Thyroid gland (tissue), 4 donors: ENCODE measurements at regions not wholly inside any gene's neighbourhood (a gene's known extent, or its start where the extent isn't known, plus 50 kb on each side); places are given as distances from the start of the nearest gene placed in this dataset.

Experiments used
- DNase-seq, 2 donors: peaks; one replicate each; pipeline ENCODE4 v3.0.0-alpha.2; 2019
- H3K27ac ChIP-seq, 3 donors: fragments of 200-600 bp; sonication (generic); 1 replicate in 2 of 3; 2 replicates in 1 of 3; pipeline ENCODE4 v1.5.1; 2016 to 2019; ENCODE audit warnings: mild to moderate bottlenecking in 1 of 3, moderate library complexity in 1 of 3
- H3K27me3 ChIP-seq: fragments of 200-600 bp; sonication (generic); one replicate; pipeline ENCODE4 v1.5.1; 2019
- H3K36me3 ChIP-seq, 2 donors: fragments of 200-600 bp; sonication (generic); one replicate each; pipeline ENCODE4 v1.5.1; 2016 to 2019
- H3K4me1 ChIP-seq, 2 donors: fragments of 200-600 bp; sonication (generic); one replicate each; pipeline ENCODE4 v1.5.1; 2017 to 2019
- H3K4me3 ChIP-seq, 3 donors: fragments of 200-600 bp; sonication (generic); replicated peaks in 1 of 3; 1 replicate in 2 of 3; 2 replicates in 1 of 3; pipeline ENCODE4 v1.5.1; 2016; ENCODE audit warnings: mild to moderate bottlenecking in 1 of 3
- H3K9me3 ChIP-seq: fragments of 200-600 bp; sonication (generic); one replicate; pipeline ENCODE4 v1.5.1; 2017
- POLR2A ChIP-seq, 2 donors: fragments of 450-650 bp; IDR thresholded peaks; one replicate each; pipeline ENCODE4 v1.6.1; 2017; ENCODE audit warnings: antibody characterized with exemption in 2 of 2, mild to moderate bottlenecking in 2 of 2, moderate library complexity in 1 of 2
- WGBS, 2 donors: methylation state at CpG; one replicate each; pipeline ENCODE4 v1.1.5; 2017; 5-methylcytosine and 5-hydroxymethylcytosine counted together
- intact Hi-C: fragments of 100-400 bp; cut with DNase I; formaldehyde crosslinking; loops from one replicate; pipeline ENCODE4 v1.15.1; 2023
- TF ChIP-seq, protein P1 (sequence below), 6 experiments: fragments of 200-600 bp in 3 of 6; fragments of 450-650 bp in 3 of 6; sonication (generic) in 3 of 6; IDR thresholded peaks; one replicate each; pipeline ENCODE4 v1.5.1; 2016 to 2019; ENCODE audit warnings: antibody characterized with exemption in 6 of 6, mild to moderate bottlenecking in 2 of 6, inconsistent platforms in 1 of 6, moderate library complexity in 1 of 6

DNA sequence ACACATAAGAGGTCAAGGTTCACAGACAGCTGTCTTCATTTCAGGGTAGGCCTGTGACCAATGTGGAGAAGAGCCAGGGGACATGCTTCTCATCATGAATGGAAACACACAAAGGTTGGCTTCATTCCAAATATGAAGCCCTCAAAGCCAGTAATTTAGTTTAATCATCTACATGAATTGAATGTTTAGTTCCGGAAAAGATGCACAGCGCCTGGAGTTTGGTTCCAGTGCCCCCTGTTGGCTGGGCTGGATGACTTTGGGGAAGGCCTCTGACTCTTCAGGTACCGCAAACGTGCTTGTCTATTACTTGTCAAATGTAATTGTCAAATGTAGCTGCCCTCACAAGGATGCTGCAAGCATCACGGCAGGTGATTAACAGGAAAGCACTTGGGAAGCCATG, 130.7 kb downstream of the ADRA2A start:
- whole genome bisulfite sequencing, 2 donors: 68 to 79% methylated on average over 4 to 5 of the region's 5 CpGs
- TF ChIP-seq, protein P1, sequence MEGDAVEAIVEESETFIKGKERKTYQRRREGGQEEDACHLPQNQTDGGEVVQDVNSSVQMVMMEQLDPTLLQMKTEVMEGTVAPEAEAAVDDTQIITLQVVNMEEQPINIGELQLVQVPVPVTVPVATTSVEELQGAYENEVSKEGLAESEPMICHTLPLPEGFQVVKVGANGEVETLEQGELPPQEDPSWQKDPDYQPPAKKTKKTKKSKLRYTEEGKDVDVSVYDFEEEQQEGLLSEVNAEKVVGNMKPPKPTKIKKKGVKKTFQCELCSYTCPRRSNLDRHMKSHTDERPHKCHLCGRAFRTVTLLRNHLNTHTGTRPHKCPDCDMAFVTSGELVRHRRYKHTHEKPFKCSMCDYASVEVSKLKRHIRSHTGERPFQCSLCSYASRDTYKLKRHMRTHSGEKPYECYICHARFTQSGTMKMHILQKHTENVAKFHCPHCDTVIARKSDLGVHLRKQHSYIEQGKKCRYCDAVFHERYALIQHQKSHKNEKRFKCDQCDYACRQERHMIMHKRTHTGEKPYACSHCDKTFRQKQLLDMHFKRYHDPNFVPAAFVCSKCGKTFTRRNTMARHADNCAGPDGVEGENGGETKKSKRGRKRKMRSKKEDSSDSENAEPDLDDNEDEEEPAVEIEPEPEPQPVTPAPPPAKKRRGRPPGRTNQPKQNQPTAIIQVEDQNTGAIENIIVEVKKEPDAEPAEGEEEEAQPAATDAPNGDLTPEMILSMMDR (IDR thresholded peaks at IDR 0.05): no peak
- no peak for TF ChIP-seq POLR2A (IDR thresholded peaks at IDR 0.05)
- H3K36me3 ChIP-seq: no peaks in the 10 kb centered on the region
- no peaks in the 10 kb centered on the region for H3K4me1 ChIP-seq
- no peak for DNase-seq
- intact Hi-C loops: no loop called here
- no peak overlapping the region for H3K4me3 ChIP-seq
- no peaks in the 10 kb centered on the region for H3K27me3 ChIP-seq
- H3K9me3 ChIP-seq: no peaks in the 10 kb centered on the region
- H3K27ac ChIP-seq: no peak overlapping the region

DNA sequence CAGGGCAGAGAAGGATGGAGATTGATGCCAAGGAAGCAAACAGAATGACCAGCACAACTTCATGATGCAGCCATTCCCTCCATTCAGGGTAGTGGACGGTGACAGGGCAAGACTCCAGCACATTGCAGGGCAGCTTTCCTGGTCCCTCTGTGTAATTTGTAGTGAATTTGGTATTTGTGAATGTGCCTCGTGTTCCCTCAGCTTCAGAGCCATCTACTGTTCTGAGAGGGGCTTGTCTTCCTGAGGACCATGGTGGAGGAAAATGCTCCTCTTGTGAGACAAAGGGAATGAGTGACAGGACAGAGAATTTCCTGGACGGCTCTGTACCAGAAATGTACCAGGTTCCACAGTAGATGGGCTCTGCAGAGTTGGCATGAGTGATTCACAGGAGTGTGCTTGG, 132.1 kb downstream of the ADRA2A start:
- no peaks in the 10 kb centered on the region for H3K9me3 ChIP-seq
- H3K27me3 ChIP-seq: no peaks in the 10 kb centered on the region
- TF ChIP-seq, protein P1 (IDR thresholded peaks at IDR 0.05): no peak
- no peak for TF ChIP-seq POLR2A (IDR thresholded peaks at IDR 0.05)
- no peak for DNase-seq
- intact Hi-C loops: no loop called here
- WGBS, 2 donors: 57 to 72% methylated on average over 3 of the region's 3 CpGs
- no peaks in the 10 kb centered on the region for H3K36me3 ChIP-seq
- H3K4me1 ChIP-seq: no peaks in the 10 kb centered on the region
- no peak overlapping the region for H3K4me3 ChIP-seq
- H3K27ac ChIP-seq: no peak overlapping the region

DNA sequence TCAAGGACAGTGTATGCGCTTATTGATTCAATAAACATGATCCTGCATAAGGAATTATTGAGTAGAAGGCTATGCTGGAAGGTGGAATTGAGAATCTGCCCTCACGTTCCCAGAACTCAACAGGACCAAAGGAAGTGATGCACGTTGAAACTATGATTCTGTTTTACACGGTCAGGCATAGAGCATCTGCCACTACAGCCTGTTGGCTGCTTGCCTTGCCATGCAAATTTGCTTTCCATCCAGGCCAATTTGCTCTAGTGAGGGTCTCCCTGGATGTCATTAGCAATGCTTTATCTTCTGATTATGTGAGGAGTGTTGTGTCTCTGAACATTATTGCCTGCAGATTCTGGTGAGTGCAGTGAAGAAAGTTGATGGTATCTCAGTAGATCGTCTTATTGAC, 132.9 kb downstream of the ADRA2A start:
- Histone ChIP-seq H3K36me3 (no peaks in the 10 kb centered on the region), H3K27me3 (no peaks in the 10 kb centered on the region), H3K4me3 (no peak overlapping the region), H3K4me1 (no peaks in the 10 kb centered on the region), H3K9me3 (no peaks in the 10 kb centered on the region), H3K27ac (no peak overlapping the region)
- 67 to 80% methylated on average over 5 of the region's 5 CpGs for WGBS, 2 donors
- intact Hi-C loops: no loop called here
- TF ChIP-seq POLR2A (IDR thresholded peaks at IDR 0.05): no peak
- TF ChIP-seq, protein P1 (IDR thresholded peaks at IDR 0.05): no peak
- no peak for DNase-seq

DNA sequence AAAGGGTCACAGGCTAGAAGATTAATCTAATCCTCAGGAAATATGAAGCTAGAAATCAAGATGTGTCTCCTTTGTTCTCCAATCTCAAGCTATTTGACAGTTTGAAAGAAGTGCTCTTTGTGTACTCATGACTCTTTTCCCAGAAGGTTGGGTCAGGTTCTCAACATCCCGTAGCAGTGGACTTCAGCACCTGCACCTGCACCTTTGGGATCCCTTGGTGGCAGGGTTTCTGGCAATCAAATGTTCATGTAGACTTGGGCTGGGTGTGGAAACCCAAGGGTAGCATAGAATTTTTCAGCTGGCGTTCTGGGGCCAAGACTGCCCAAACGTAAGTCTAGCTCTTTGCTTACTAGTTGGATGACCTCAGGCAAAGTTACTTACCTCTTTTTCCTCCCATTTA, 134.4 kb downstream of the ADRA2A start:
- intact Hi-C loops: no loop called here
- no peak overlapping the region for H3K4me3 ChIP-seq
- H3K27ac ChIP-seq: no peak overlapping the region
- no peaks in the 10 kb centered on the region for H3K9me3 ChIP-seq
- no peak for DNase-seq
- no peak for TF ChIP-seq POLR2A (IDR thresholded peaks at IDR 0.05)
- TF ChIP-seq, protein P1 (IDR thresholded peaks at IDR 0.05): no peak
- no peaks in the 10 kb centered on the region for H3K36me3 ChIP-seq
- no peaks in the 10 kb centered on the region for H3K4me1 ChIP-seq
- 80 to 87% methylated on average over 3 of the region's 3 CpGs for WGBS, 2 donors
- no peaks in the 10 kb centered on the region for H3K27me3 ChIP-seq

DNA sequence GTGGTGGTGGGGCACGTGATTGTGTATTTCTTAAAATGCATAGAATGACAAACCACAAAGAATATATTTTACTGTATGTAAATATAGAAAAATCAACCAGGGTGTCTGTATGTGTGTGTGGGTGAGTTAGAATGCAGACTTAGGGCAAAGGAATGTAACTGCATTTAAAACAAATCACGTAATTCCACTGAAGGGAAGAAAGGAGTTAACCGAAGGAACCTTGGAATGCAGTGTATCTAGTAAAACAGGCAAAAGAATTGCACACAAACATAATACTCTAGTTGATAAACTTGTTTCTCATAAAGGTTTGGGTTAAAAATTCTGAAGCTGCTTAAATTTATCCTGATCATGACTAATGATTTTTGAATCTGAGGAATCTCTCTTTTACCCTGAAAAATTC, 134.9 kb downstream of the ADRA2A start:
- H3K27me3 ChIP-seq: no peaks in the 10 kb centered on the region
- H3K36me3 ChIP-seq: no peaks in the 10 kb centered on the region
- intact Hi-C loops: no loop called here
- H3K4me1 ChIP-seq: no peaks in the 10 kb centered on the region
- no peak for DNase-seq
- WGBS, 2 donors: 56 to 60% methylated on average over 3 of the region's 3 CpGs
- no peaks in the 10 kb centered on the region for H3K9me3 ChIP-seq
- TF ChIP-seq POLR2A (IDR thresholded peaks at IDR 0.05): no peak
- TF ChIP-seq, protein P1 (IDR thresholded peaks at IDR 0.05): no peak
- no peak overlapping the region for H3K27ac ChIP-seq
- H3K4me3 ChIP-seq: no peak overlapping the region
